ENCODE measurements at regions not wholly inside any gene's neighbourhood (a gene's known extent, or its start where the extent isn't known, plus 50 kb on each side); places are given as distances from the start of the nearest gene placed in this dataset.

DNA sequence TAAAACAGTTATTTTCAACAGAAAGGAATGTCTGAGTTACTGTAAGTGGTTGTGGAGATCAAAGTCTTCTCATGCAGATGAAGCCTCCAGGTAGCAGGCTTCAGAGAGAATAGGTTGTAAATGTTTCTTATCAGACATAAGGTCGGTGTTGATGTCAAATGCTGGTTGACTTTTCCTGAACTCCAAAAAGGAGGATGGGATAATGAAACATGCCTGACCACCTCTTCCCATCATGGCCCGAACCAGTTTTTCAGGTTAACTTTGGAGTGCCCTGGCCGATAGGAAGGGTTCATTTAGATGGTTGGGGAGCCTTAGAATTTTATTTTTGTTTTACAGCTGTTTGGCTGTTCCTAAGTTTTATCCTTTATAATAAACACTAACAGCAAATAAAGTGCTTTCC, 478.4 kb downstream of the ACTL7B start:
- no peak for DNase-seq (ENCODE audit: low read depth in 2 of 3, low spot score in 2 of 3)

GRCh38 chr9:108376140-108376539, 479.6 kb downstream of the ACTL7B start:
- no peak for DNase-seq (ENCODE audit: low read depth in 2 of 3, low spot score in 2 of 3)

GRCh38 chr9:108374626-108375025, 481.2 kb downstream of the ACTL7B start:
- DNase-seq (ENCODE audit: low read depth in 2 of 3, low spot score in 2 of 3) = no peak

GRCh38 chr9:108367188-108367587, 488.6 kb downstream of the ACTL7B start:
- DNase-seq (ENCODE audit: low read depth in 2 of 3, low spot score in 2 of 3) = no peak

DNA sequence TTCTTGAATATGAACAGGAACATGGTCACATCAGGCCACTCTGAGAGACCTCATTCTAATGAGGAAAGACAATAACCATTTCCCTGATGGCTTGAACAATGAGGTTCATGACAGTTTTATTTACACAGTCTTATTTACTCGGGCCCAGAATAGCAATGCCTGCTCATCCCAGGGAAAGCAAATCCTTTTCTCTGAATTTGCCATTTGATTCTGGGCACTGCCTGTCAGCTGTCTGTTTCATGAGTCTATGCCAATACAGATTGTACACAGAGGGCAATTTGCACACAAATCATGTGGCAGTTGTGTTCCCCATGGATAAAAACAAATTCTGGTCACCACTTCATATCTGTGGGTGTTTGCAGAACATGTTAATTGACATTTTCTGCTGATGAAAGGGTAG, 492.5 kb downstream of the ACTL7B start:
- DNase-seq (ENCODE audit: low read depth in 2 of 3, low spot score in 2 of 3) = no peak

DNA sequence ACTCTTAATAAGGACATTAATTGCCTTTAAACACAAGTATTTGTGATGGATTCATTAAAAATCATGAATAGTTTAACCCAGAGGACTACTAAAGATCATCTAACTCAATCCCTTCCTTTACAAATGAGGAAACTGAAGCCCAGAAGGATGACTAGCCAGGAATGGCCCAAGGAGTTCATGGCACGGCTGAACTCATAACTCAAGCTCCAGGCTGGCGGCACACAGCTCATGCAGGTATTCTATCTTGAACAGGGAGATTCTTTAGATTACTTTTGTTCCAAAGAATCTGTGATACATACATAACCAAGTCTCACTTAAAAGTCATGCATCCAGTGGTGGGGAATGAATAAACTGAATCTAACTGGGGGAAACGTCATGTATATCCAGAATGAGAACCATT, 495.5 kb downstream of the ACTL7B start:
- no peak for DNase-seq (ENCODE audit: low read depth in 2 of 3, low spot score in 2 of 3)

DNA sequence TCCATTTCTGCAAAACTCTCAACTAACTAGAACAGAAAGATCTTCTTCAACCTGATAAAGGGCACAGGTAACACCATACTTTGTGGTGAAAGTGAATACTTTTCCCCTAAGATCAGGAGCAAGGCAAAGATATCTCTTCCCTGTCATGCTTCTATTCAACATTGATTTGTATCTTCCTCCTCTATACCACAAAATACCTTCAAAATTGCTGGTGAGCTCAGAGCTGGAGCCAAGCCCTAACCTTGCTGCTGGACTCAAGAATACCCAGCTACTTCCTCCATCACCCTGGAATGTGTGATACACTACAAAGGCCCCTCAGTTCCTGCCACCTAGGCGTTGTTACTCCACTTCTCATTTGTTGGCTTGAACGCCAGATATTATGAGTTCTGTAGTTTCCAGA, 499.0 kb downstream of the ACTL7B start:
- DNase-seq (ENCODE audit: low read depth in 2 of 3, low spot score in 2 of 3) = no peak

DNA sequence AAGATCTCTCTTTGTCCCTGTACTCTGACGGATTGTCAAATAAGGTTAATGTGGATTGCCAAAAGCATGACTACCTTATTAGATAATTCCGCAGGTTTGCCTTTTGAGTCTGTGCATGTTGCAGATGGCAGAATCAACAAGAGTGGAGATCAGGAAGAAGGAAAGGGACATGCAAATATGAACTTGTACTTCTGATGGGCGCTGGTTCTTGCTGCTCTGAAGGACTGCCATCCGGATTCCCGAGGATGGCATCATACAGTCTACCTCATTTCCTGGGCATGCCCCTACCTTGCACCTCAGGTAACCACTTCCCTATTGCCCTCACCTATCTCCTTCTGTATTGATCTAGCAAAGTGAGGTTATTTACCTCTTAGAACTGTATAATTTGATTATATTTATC, 504.2 kb downstream of the ACTL7B start:
- no peak for DNase-seq (ENCODE audit: low read depth in 2 of 3, low spot score in 2 of 3)

GRCh38 chr9:108347463-108348188, 508.2 kb downstream of the ACTL7B start:
- no peak for DNase-seq (ENCODE audit: low read depth in 2 of 3, low spot score in 2 of 3)

GRCh38 chr9:108345826-108346225, 510.0 kb downstream of the ACTL7B start:
- no peak for DNase-seq (ENCODE audit: low read depth in 2 of 3, low spot score in 2 of 3)

- DNase-seq (ENCODE audit: low read depth in 2 of 3, low spot score in 2 of 3) = no peak
These were observed 516.5 kb downstream of the ACTL7B start for GRCh38 chr9:108339251-108339650.

DNA sequence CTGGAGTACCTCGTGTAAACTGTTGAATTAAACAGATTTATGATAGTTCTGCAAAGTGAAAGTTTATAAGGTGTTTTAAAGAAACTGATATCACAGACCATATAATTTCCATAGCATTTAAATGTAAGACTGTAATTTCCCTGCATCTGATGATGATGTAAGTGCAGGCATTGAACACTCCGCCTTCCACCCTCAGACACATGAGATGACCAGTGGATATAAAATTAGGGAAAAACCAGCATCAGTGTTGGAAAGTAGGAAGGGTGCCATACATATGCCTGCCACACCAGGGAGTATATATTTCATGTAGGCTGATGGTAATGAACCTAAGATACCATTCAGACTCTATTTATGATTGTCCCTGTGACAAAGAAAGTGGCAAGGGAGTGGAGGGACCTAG, 519.2 kb downstream of the ACTL7B start:
- DNase-seq (ENCODE audit: low read depth in 2 of 3, low spot score in 2 of 3) = no peak

DNA sequence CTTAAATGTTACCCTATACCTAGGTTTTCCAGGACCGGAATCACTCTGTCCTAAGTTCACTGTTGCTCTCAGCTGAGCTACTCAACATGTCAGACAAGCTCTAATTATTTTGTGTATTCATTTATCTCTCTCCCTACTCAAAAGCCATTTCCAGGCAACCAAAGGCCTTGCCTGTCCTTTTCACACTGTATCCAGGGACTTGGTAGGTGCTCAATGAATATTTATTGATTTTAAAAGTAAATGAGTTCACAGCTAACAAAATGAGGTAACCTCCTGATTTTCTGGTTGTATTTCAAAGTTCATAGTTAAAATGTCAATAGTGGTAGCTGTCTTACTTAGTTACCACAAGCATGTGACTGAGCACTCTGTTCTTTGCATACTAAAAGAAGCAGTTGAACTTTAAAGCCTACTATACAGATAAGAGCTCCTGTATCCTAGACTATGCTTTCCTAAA, 522.2 kb downstream of the ACTL7B start:
- no peak for DNase-seq (ENCODE audit: low read depth in 2 of 3, low spot score in 2 of 3)

DNA sequence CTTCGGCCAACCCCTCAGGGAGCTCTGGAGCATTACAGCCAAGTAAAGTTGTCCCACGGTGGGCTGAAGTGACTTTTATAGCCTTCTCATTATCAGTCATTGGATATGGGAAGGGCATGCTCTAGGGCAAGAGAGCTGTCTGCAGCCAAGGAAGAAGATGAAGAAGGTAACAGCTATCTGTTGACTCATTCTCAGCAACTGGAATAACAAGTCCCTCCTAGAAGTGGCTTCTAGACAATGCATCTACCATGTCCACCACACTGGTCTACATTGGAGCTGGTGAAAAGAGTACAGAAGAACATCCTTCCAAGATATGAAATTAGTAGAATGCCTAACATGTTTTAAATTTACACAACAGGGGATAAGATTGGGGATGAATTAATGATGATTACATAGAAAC, 524.2 kb downstream of the ACTL7B start:
- no peak for DNase-seq (ENCODE audit: low read depth in 2 of 3, low spot score in 2 of 3)

DNA sequence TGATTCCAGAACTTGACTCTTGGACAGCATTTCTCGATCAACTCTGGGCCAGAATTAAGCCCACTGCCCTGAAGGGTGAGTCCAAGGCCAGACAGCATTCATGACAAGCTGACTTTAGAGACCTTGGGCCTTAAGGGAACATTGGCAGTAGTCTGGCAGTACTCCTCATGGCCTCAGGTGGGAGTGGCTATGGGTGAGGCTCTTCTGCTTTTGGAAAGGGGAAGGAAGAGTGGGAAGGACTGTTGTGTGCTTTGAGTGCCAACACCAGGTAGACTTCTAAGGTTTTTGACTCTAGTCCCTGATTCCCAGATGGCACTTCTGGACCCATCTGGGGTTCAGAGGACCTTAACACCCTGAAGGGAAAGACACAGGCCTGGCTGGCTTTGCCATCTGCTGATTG, 530.4 kb downstream of the ACTL7B start:
- DNase-seq (ENCODE audit: low read depth in 2 of 3, low spot score in 2 of 3) = no peak

DNA sequence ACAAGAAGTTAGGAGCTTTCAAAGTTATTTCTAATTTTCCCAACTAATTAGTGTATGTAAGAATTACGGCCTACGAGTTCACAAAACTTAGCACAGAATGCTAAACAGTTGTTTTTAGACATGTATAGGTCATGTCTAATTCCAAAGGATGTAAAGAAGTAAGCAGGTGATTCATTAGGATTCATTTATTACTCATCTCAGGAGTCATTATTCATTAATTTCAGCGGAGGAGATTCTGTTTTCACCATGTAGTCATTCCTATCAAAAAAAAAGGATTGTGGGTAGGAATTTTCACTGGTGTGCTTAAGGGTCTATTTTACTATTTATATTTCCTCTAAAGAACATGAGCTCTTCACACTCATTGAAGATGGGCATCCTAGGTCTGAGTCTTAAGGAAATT, 532.2 kb downstream of the ACTL7B start:
- DNase-seq (ENCODE audit: low read depth in 2 of 3, low spot score in 2 of 3) = no peak

GRCh38 chr9:108322326-108323098, 533.3 kb downstream of the ACTL7B start:
- no peak for DNase-seq (ENCODE audit: low read depth in 2 of 3, low spot score in 2 of 3)

GRCh38 chr9:108316630-108317029, 539.2 kb downstream of the ACTL7B start:
- no peak for DNase-seq (ENCODE audit: low read depth in 2 of 3, low spot score in 2 of 3)

GRCh38 chr9:108316066-108316465, 539.7 kb downstream of the ACTL7B start:
- no peak for DNase-seq (ENCODE audit: low read depth in 2 of 3, low spot score in 2 of 3)

DNA sequence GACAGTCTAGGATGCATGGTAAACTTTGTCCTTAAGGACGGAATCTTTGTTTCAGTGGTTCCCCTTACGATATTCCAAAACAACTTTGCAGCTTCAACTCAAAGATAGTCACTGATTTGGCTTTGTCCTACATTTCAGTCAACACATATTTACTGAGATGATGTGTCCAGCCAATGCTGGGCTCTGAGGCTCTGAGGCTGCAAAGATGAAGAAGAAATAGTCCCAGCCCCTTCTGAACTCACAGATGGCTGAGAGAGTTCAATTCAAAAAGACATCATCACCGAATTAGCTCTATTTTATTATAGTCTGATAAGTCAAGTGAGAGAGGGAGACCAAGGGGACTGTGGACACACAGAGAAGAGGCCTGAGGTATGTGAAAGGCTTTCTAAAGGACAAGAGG, 544.0 kb downstream of the ACTL7B start:
- no peak for DNase-seq (ENCODE audit: low read depth in 2 of 3, low spot score in 2 of 3)

DNA sequence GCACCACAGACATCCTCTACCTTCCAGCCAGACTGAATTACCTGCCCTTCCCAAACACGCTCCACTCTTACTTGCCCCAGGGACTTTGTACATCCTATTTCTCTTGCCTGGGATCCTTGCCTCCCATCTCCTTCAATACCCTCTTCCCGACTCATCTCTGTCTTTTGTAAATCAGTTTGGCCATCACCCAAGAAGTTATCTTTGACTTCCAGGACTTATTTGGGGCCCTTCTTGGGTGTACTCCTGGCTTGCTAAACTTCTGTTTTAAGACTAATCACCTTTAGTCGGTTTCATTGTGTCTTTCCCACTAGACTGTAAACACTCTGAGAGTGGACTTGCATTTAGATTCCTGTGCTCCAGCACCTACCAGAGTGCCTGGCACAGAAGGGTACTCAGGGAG, 545.6 kb downstream of the ACTL7B start:
- no peak for DNase-seq (ENCODE audit: low read depth in 2 of 3, low spot score in 2 of 3)
